Colonic mucosa (tissue), 4 donors: ENCODE measurements at regions not wholly inside any gene's neighbourhood (a gene's known extent, or its start where the extent isn't known, plus 50 kb on each side); places are given as distances from the start of the nearest gene placed in this dataset.
A peak's percentile ranks its signal among the peaks of the same experiment; 100 is the strongest.
"Not testable (repeated sequence)": the region's sequence is repeated elsewhere in the genome, so short reads cannot be mapped to it uniquely, and the experiment has no call there.

Experiments used
- DNase-seq: peaks from one replicate; pipeline ENCODE4 v3.0.0-alpha.2; 2020
- H3K27ac ChIP-seq: fragments of 200-600 bp; one replicate; pipeline ENCODE4 v1.8.0; 2021
- H3K27me3 ChIP-seq: fragments of 200-600 bp; one replicate; pipeline ENCODE4 v1.8.0; 2021
- H3K36me3 ChIP-seq: fragments of 200-600 bp; one replicate; pipeline ENCODE4 v1.8.0; 2021
- H3K4me1 ChIP-seq: fragments of 200-600 bp; one replicate; pipeline ENCODE4 v1.8.0; 2021; ENCODE audit warnings: mild to moderate bottlenecking
- H3K4me3 ChIP-seq: fragments of 200-600 bp; one replicate; pipeline ENCODE4 v1.8.0; 2021
- H3K9ac ChIP-seq, 2 donors: one replicate each; pipeline ENCODE4 v1.7.0; 2013; ENCODE audit warnings: control low read depth in 2 of 2, low read depth in 2 of 2, low read length in 2 of 2
- H3K9me3 ChIP-seq: fragments of 200-600 bp; one replicate; pipeline ENCODE4 v1.8.0; 2021
- CTCF ChIP-seq: fragments of 200-600 bp; IDR thresholded peaks from one replicate; pipeline ENCODE4 v1.8.0; 2022; ENCODE audit warnings: antibody characterized with exemption, mild to moderate bottlenecking
- intact Hi-C: fragments of 100-400 bp; cut with DNase I; formaldehyde crosslinking; loops from one replicate; pipeline ENCODE4 v1.14.1; 2022
- donor health status: healthy.
- donor health status: DM: no; HTN: no; CAD: no.
- donor health status: DM: no; HTN: no; CAD: no.

- H3K27me3 ChIP-seq = no peaks in the 10 kb centered on the region
- no peak overlapping the region for H3K9ac ChIP-seq
- no peaks in the 10 kb centered on the region for H3K4me1 ChIP-seq
- H3K9me3 ChIP-seq = no peaks in the 10 kb centered on the region
- no peak overlapping the region for H3K27ac ChIP-seq
- intact Hi-C loops = no loop called here
- DNase-seq = no peak
- no peak for TF ChIP-seq CTCF
- H3K36me3 ChIP-seq = no peaks in the 10 kb centered on the region
- no peak overlapping the region for H3K4me3 ChIP-seq
Measured at GRCh38 chr20:60101891-60102281, 143.7 kb downstream of the CDH26 start.

GRCh38 chr20:60102665-60103210, 144.5 kb downstream of the CDH26 start:
- Histone ChIP-seq H3K27me3 (no peaks in the 10 kb centered on the region), H3K4me3 (no peak overlapping the region), H3K27ac (no peak overlapping the region), H3K36me3 (no peaks in the 10 kb centered on the region), H3K9me3 (no peaks in the 10 kb centered on the region), H3K4me1 (no peaks in the 10 kb centered on the region), H3K9ac (no peak overlapping the region)
- intact Hi-C loops = no loop called here
- TF ChIP-seq CTCF = no peak
- peak; percentile 32 for DNase-seq

- DNase-seq = no peak
- Histone ChIP-seq H3K9me3 (no peaks in the 10 kb centered on the region), H3K4me3 (no peak overlapping the region), H3K36me3 (no peaks in the 10 kb centered on the region), H3K27ac (no peak overlapping the region), H3K9ac (no peak overlapping the region), H3K4me1 (no peaks in the 10 kb centered on the region), H3K27me3 (no peaks in the 10 kb centered on the region)
- no peak for TF ChIP-seq CTCF
- intact Hi-C loops = no loop called here
Measured at GRCh38 chr20:60104993-60105803, 147.0 kb downstream of the CDH26 start.

- H3K27me3 ChIP-seq, DNase-seq, intact Hi-C loops, H3K9ac ChIP-seq, H3K27ac ChIP-seq, H3K36me3 ChIP-seq, H3K4me1 ChIP-seq, H3K9me3 ChIP-seq, H3K4me3 ChIP-seq: not testable (repeated sequence)
Measured at GRCh38 chr20:60106186-60106585, 148.0 kb downstream of the CDH26 start.

GRCh38 chr20:60107621-60108390, 149.6 kb downstream of the CDH26 start:
- Histone ChIP-seq H3K9ac (no peak overlapping the region), H3K9me3 (no peaks in the 10 kb centered on the region), H3K27ac (no peak overlapping the region), H3K27me3 (no peaks in the 10 kb centered on the region), H3K4me1 (no peaks in the 10 kb centered on the region), H3K4me3 (no peak overlapping the region), H3K36me3 (no peaks in the 10 kb centered on the region)
- no peak for TF ChIP-seq CTCF
- DNase-seq = no peak
- intact Hi-C loops = no loop called here
